ENCODE measurements at regions not wholly inside any gene's neighbourhood (a gene's known extent, or its start where the extent isn't known, plus 50 kb on each side); places are given as distances from the start of the nearest gene placed in this dataset.
A peak's percentile ranks its signal among the peaks of the same experiment; 100 is the strongest.

DNA sequence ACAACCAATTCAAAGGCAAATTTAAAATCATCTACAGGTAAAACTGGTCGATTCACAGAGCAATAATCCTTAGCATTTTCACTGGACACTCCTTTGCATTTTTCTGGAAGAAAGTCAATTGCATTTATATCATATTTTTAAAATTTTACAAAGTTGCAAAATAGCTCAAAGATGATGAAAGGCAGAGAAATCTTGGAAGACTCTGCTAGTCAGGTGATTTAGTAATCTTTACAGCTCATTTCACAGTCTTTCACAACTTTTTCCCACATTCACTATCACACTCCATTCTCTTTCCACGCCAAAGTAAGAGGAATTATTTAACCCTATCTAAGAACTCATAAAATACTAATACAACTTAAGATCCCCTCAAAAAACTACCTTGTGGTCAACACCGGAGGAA is 1063.8 kb downstream of the EFNB2 start:
- Histone ChIP-seq H2AFZ (replicated peaks; ENCODE audit: low read length, poor library complexity) (no peak overlapping the region), H2BK15ac (ENCODE audit: low read depth, low read length) (no peak overlapping the region), H3K56ac (ENCODE audit: extremely low read depth, insufficient read depth, low read length) (no peak overlapping the region), H3K27me3 (ENCODE audit: control insufficient read depth, insufficient read depth, low read length) (no peaks in the 10 kb centered on the region), H2BK5ac (ENCODE audit: low read depth, low read length, poor library complexity, severe bottlenecking) (no peak overlapping the region), H3K27ac (ENCODE audit: insufficient read depth, low read length) (no peak overlapping the region), H4K8ac (ENCODE audit: low read depth in 2 of 2, low read length in 2 of 2) (no peak overlapping the region), H3K4me2 (ENCODE audit: low read depth, low read length) (no peak overlapping the region), H3K9ac (ENCODE audit: low read depth, low read length) (no peak overlapping the region), H3K36me3 (ENCODE audit: control insufficient read depth, insufficient read depth, low read length) (no peaks in the 10 kb centered on the region), H2AK9ac (replicated peaks; ENCODE audit: low read depth, low read length, poor library complexity) (no peak overlapping the region), H3K9me3 (ENCODE audit: control insufficient read depth, insufficient read depth, low read length) (peaks cover 3% of the 10 kb centered on the region; the same call in 1 of the 2 replicates), H2AK5ac (ENCODE audit: low read depth, low read length) (no peak overlapping the region), H4K5ac (ENCODE audit: low read depth, low read length) (no peak overlapping the region; the same call in 1 of the 2 replicates), H3K9me1 (ENCODE audit: insufficient read depth, low read length) (no peaks in the 10 kb centered on the region), H2BK120ac (ENCODE audit: low read depth, low read length) (no peak overlapping the region), H4K91ac (ENCODE audit: insufficient read depth, low read depth, low read length) (no peak overlapping the region), H2BK20ac (ENCODE audit: low read depth, low read length) (no peak overlapping the region), H3K4ac (ENCODE audit: low read depth, low read length) (no peak overlapping the region), H3K4me1 (ENCODE audit: control insufficient read depth, insufficient read depth, low read length) (no peaks in the 10 kb centered on the region), H3K4me3 (ENCODE audit: insufficient read depth, low read depth, low read length) (no peak overlapping the region), H3K79me1 (ENCODE audit: low read depth in 1 of 2, low read length in 2 of 2) (no peaks in the 10 kb centered on the region), H3K18ac (ENCODE audit: low read depth, low read length) (no peak overlapping the region), H4K20me1 (ENCODE audit: insufficient read depth, low read length) (no peaks in the 10 kb centered on the region), H3K23ac (ENCODE audit: low read depth, low read length) (no peak overlapping the region), H3K14ac (replicated peaks; ENCODE audit: low read depth, low read length) (no peak overlapping the region)
- POLR2A ChIA-PET (ENCODE audit: unreplicated experiment) = no interaction called here
- CTCF ChIA-PET = no interaction called here
- intact Hi-C loops (cut with micrococcal nuclease) (no loop called here), dilution Hi-C loops (cut with HindIII; ENCODE audit: low sequenced_read_pairs, unreplicated experiment) (no loop called here), in situ Hi-C loops (cut with MboI; ENCODE audit: low sequenced_read_pairs) (no loop called here)
- ATAC-seq (ENCODE audit: low read depth) = no peak
- DNase-seq = peak; percentile 17
- 100% methylated on average over 1 of the region's 3 CpGs; no CpG with 5 or more reads in 1 of the 2 experiments for WGBS, 2 experiments (ENCODE audit: extremely low coverage in 2 of 2, insufficient read length in 1 of 2)
- TF ChIP-seq MAZ (IDR thresholded peaks at IDR 0.05; ENCODE audit: borderline replicate concordance, low read depth, low read length) (no peak), POLR2A (IDR thresholded peaks at IDR 0.05; ENCODE audit: low read depth, low read length) (no peak), FOS (IDR thresholded peaks at IDR 0.05; ENCODE audit: low read depth, low read length) (no peak), CEBPB (IDR thresholded peaks at IDR 0.05; ENCODE audit: low read depth, low read length) (peak; percentile 54; the same call in 1 of the 2 replicates)
- no TSS peak for BruUV-seq (replicated peaks)

Measured in IMR-90 (cell line).